GOT3 (cell line): ENCODE measurements at regions not wholly inside any gene's neighbourhood (a gene's known extent, or its start where the extent isn't known, plus 50 kb on each side); places are given as distances from the start of the nearest gene placed in this dataset.
"Not testable (repeated sequence)": the region's sequence is repeated elsewhere in the genome, so short reads cannot be mapped to it uniquely, and the experiment has no call there.

Experiments
- DNase-seq: peaks from one replicate; lab custom pipeline; 2025; ENCODE audit warnings: mixed read lengths; lab: John Stamatoyannopoulos, UW

DNA sequence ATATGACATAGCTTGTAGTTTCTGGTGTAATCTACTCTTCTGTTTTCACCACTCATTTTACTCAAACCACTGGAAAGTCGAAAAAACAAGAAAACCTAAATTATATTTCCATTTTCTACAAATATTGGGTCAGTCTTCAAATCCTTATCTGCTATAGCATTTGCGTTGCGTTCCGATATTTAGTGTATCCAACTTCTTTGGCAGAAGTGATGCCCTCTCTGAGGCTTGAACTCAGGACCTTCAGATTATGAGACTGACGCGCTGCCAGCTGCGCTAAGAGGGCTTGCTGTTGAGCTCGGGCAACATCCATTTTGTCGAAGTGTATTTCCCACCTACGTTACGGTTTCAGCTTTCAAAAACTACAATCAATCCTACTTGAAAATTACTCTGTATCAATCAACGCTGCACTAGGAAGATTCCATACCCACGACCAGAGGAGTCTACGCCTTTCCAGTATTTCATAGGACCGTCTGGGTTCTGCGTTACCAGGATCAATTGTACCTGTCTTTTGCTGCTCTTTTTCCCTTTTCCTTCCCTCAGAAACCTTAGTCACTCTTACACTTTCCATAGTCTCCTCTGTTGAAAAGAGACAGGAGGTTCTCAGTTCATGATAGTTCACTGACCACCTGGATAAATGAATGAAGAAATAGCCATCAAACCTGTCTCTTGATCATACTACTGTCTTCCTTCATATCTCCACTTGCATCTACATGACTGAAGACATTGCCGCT is 140.5 kb upstream of the ZNF322 start:
- not testable (repeated sequence) for DNase-seq

DNA sequence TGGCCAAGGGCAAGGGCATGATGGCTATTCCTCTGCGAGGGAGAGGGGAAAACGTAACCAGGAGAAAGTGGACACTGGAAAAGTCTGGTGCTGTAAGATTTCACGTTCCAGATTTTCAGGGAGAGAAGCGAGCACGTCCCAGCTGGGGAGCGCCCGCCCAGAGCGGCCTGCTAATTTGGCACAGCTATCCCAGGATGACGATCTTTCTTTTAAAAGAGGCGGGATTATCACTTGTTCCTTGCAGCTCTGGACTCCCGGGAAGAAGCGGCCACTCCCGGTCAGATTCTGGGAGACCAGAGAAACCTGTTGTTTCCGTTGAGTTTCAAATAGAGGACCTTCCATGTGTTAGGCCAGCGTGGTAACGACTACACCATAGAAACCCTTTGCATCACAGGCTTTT is 144.2 kb upstream of the ZNF322 start:
- DNase-seq: not testable (repeated sequence)

DNA sequence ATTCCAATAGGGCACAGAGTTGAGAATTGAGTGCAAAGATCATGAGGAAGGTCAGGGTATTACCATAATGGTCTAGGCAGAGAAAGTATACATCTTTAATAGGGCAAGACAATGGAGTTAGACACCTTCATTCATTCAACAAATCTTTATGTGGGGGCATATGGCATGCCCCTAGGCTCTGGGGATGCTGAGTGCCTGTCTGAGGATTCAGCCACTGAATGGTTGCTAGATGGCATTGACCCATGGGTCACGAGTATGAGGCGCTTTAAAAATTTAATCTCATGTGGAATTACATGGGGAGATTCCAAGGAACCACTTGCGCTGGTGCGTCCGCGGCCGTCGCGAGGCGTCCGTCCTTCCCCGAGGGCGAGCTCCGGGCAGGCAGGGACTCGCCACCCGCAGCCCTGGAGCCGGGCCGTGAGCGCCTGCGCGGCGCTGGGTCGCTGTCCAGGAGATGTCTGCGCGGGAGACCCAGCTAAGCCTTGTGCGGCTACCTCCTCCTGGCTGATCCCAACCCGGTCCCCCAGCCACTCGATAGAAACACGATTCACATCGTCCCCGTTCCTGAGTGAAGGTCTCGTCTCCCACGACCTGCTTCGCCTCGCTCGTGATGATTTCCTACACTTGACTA is 152.1 kb upstream of the ZNF322 start:
- DNase-seq: not testable (repeated sequence)

DNA sequence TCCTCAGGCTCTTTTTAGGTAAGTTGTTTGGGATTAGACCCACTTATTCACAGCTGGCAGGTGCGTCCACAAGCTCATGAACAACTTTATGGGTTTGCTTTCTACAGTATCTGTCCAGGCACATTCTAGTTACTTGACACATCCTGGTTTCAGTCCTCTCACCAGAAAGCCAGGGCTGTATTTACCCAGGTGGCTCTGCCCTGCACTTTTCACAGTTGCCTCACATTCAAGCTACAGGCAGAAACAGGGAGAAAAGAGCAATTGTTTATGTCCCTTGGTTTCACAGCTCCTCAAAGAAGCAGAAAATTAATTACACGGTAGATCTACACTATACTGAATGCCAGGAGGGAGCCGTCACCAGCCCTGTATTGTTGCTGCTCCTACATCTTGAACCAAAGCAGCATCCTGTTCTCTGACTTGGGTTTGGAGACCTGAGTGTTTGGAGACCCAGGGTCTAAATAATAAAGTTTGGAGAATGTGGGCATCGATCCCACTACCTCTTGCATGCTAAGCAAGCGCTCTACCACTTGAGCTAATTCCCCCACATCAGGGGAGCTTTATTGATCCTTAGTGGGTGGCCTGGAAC is 159.2 kb upstream of the ZNF322 start:
- not testable (repeated sequence) for DNase-seq

DNA sequence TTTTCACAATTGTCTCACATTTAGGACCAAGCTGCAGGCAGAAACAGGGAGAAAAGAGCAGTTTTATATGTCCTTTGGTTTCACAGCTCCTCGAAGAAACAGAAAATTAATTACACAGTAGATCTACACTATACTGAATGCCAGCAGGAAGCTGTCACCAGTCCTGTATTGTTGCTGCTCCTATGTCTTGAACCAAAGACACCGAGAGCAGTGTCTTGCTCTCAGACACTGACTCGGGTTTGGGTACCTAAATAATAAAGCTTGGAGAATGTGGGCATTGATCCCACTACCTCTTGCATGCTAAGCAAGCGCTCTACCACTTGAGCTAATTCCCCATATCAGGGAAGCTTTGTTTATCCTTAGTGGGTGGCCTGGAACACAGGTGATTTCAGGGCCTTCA is 168.4 kb upstream of the ZNF322 start:
- DNase-seq: not testable (repeated sequence)

DNA sequence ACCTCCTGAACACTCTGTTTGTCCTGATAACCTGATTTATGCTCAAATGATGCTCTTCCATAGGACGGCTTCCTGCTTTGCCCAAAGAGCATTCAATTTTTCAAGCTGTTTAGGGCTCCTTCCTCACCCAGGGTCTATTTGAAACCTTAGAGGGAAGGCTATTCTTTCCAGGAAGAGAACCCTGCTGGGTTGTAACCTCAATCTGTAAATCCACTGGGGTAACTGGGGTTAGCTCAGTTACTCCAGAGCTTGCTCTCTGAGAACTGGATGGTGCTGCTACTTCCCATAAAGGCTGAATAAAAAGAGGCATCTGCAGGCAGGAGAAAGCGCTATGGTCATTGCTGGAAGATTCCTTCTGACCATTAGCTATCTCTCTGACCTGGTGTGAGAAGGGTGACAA is 169.9 kb upstream of the ZNF322 start:
- not testable (repeated sequence) for DNase-seq

DNA sequence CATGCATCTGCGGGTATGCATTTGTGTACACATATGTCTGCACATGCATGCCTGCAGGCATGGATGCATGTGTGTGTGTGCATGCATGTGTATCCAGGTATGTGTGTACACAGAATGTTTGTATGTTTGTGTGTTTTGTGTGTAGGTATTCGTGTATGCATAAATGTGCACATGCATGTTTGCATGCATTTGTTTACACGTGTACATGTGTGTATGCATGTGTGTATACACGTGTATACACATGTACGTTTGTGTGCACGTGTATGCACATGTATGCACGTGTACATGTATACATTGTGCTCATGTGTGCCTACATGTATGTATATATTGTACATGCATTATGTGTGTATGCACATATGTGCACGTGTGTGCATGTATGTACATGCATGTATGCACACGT is 171.4 kb upstream of the ZNF322 start:
- DNase-seq: not testable (repeated sequence)

DNA sequence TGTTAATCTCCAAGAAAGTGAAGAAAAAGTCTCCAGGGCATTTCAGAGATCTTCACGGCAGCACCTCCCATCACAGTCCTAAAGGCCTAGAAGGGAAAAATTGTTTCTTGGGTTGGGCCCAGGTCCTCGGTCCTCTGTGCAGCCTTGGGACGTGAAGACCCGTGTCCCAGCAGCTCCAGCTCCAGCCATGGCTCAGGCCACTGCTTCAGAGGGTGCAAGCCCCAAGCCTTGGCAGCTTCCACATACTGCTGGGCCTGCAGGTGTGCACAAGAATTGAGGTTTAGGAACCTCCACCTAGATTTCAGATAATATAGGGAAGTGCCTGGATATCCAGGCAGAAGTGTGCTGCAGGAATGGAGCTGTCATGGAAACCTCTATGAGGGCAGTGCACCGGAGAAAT is 176.2 kb upstream of the ZNF322 start:
- DNase-seq: not testable (repeated sequence)

DNA sequence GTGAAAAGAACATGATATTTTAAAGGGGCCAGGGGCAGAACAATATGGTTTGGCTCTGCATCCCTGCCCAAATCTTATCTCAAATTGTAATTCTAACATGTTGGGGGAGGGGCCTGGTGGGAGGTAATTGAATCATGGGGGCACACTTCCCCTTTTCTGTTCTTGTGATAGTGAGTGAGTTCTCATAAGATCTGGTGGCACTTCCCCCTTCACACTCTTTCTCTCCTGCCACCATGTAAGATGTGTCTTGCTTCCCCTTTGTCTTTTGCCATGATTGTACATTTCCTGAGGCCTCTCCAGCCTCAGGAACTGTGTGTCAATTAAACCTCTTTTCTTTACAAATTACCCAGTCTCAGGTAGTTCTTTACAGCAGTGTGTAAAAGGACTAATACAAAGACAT is 177.1 kb upstream of the ZNF322 start:
- not testable (repeated sequence) for DNase-seq

DNA sequence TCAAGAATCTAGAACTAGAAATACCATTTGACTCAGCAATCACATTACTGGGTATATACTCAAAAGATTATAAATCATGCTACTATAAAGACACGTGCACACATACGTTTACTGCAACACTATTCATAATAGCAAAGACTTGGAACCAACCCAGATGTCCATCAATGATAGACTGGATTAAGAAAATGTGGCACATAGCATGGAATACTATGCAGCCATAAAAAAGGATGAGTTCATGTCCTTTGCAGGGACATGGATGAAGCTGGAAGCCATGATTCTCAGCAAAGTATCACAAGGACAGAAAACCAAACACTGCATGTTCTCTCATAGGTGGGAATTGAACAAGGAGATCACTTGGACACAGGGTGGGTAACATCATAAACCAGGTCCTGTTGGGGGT is 185.3 kb upstream of the ZNF322 start:
- not testable (repeated sequence) for DNase-seq

DNA sequence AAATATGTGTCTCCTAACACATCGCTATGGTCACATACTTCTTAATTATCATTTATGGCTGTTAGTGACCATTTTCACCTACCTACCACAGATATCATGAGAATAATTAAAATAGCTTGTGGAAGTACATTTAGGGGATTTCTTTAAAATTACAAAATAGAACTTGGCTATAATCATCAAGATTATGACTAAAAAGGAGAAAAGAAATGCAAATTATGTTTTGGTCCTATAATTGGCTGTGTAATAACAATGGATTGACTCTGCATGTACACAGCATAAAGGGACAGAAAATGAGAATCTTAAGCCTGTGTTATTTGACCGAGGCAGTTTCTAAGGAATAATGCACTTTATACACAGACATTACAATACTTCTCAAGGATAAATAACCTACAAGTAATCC is 197.7 kb upstream of the ZNF322 start:
- not testable (repeated sequence) for DNase-seq

DNA sequence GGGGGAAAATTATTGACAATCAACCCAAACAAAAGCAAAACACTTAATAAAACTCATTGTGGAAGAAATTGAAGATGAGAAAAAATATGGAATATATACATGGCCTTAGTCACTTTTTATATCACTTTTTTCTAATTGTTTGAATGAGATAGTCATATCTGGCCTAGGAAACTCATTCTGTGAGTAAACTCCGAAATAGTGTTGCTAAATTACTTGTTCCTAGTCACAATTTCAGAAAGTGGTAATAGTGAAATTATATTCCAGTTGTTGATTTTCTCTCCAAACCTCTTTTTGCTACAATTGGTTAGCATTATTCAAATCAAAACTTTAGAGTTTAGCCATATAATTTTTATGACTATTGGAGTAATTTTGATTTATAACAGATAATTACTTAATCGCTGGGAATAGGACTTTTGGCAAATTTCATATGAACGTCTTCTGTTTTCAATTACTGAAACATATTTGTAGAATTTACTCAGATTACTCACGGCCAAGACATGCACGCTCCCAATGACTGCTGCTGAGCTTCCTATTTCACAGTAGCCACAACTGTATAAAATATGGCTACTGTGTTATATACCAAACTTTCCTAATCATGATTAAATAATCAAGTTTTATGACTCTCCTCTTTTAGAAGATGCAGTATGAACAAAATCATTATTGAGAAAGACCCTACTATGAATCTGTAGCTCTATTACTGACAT is 199.7 kb upstream of the ZNF322 start:
- DNase-seq: not testable (repeated sequence)

DNA sequence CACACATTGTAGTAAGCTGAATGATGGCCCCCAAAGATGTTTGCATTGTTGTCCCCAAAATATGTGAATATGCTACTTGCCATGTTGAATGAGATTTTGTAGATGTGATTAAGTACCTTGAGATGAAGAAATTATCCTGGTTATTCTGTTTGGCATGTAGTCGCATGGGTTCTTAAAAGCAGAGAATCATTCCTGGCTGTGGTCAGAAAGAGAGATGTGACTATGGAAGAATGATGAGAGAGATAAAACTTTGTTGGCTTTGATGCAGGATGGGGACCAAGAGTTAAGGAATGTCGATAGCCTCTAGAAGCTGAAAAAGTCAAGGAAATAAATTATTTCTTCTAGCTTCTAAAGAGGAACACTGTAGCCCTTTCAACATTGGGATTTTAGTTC is 200.2 kb upstream of the ZNF322 start:
- DNase-seq: not testable (repeated sequence)

DNA sequence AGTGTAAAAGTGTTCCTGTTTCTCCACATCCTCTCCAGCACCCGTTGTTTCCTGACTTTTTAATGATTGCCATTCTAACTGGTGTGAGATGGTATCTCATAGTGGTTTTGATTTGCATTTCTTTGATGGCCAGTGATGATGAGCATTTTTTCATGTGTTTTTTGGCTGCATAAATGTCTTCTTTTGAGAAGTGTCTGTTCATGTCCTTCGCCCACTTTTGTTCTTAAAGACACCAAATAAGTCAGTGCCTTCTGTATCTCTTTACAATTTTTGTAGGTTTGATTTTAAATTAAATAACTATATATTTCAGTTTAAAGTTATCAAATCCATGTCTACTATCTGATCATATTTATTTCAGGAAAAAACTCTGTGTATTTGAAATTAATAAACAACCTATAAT is 202.4 kb upstream of the ZNF322 start:
- DNase-seq: not testable (repeated sequence)

DNA sequence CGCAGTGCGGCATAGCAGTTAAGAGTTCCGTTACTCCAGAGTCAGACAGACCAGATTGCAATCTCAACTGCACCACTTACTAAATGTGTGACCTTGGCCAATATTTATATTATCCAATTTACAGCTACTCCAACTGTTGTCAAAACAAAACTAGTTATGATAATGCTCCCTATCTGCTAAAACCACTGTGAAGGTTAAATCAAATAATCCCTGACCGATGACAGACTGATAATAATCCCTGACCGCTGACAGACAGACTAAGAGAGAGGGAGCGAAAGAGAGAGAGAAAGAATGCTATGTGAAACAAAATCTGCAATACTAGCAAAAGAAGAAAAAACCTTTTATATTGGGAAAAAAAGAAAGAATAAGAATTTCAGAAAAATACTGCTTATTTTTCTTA is 204.1 kb upstream of the ZNF322 start:
- DNase-seq: not testable (repeated sequence)

DNA sequence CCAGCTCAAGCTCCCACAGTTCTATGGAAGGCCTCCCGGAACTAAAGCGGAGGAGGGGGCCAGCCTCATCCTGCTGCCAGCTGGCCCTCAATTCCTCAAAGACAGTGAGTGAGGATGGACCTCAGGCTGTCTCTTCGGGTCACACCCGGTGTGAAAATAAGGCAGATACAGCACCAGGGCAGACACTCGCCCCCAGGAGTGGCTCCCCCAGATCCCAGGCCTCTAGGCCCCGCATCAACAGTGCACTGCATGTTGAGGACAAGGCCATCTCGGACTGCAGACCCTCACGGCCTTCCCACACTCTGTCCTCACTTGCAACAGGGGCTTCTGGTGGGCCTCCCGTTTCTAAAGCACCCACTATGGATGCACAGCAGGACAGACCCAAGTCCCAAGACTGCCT is 239.2 kb upstream of the ZNF322 start:
- not testable (repeated sequence) for DNase-seq

DNA sequence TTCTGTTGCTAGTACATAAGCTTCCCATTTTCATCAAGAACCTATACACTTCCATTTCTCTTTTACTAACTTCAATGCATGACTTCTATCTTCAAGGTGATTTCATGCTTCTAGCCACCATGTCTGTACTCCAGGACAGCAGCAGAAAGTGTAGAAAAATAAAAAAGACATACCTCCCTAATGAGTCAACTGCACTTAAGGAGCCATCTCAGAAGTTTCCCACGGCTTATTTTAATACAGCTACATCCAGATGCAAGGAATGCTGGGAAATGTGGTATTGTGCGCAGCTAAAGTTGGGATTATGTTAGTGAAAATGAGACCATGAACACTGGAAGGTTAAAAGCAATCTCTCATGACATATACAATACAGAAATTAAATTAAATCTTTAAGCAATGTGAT is 264.7 kb upstream of the ZNF322 start:
- not testable (repeated sequence) for DNase-seq

DNA sequence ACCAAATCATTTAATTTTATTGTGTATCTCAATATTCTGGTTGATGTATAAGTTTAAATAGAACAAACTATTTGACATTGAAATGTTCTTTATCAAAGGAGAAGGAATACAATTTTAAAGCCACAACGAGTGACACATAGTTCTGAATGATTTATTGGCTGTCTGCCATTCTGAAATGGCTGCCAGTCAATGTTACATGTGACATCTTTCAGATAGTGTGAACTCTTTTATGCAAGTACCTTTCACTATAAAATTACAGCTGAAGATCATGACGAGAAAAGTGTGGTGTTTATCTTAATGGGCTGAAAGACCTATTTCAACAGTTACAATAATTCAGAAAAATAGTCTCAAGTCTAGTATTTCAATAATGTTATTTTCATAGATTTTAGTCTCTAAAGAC is 268.6 kb upstream of the ZNF322 start:
- not testable (repeated sequence) for DNase-seq

DNA sequence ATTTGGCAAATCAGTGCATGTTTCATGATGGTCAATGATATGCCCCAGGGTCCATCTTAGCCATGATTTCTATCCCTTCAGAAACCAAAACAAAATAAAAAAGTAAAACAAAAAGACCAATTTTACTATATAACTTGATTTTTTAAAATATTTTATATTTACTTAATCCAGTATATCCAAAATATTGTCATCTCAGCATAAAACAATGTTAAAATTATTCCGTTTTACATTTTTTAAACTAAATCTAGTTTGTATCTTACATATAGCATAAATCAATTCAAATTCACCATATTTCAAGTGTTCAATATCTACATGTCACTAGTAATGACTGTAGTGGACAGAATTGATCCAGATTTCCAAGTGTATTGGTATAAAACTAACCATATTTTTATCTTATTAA is 277.7 kb upstream of the ZNF322 start:
- not testable (repeated sequence) for DNase-seq

DNA sequence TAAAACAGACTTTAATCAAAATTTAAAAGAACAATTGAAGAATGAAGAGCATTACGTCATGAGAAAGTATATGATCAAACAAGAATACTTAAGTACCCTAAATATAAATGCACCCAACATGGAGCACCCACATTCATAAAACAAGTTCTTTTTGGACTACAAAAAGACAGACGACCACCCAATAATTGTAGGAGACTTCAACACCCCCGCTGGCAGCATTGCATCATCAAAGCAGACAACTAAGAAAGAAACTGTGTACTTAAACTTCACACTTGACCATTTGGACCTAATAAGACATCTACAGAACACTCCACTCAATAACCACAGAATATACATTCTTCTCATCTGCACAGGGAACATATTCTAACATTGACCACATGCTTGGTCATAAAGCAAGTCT is 291.7 kb upstream of the ZNF322 start:
- DNase-seq: not testable (repeated sequence)

DNA sequence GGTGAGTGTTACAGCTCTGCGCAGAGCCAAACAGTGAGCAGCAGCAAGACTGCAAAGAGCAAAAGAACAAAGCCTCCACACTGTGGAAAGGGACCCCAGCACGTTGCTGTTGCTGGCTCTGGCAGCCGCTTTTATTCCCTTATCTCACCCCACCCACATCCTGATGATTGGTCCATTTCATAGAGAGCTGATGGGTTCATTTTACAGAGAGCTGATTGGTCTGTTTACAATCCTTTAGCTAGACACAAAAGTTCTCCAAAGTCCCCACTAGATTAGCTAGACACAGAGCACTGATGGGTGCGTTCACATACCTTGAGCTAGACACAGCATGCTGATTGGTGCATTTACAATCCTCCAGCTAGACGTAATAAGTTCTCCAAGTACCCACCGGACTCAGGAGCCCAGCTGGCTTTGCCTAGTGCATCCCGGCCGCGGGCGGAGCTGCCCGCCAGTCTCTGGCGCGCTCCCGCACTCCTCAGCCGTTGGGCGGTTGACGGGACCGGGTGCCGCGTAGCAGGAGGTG is 291.4 kb upstream of the PRSS16 start:
- not testable (repeated sequence) for DNase-seq

DNA sequence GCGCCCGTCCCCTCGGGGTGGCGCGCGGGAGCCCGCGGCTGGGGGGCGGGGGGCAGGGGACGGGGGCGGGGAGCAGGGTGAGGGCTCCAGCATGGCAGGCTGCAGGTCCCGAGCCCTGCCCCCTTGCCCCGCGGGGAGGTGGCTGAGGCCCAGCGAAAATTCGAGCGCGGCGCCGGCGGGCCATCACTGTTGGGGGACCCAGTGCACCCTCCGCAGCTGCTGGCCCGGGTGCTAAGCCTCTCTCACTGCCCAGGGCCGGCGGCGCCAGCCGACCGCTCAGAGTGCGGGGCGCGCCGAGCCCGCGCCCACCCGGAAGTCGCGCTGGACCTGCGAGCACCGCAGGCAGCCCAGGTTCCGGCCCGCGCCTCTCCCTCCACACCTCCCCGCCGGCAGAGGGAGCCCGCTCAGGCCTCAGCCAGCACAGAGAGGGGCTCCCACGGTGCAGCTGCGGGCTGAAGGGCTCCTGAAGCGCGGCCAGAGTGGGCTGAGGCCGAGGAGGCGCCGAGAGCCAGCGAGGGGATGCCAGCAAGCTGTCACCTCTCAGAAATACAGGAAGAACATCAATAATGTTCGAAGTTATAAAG is 290.8 kb upstream of the PRSS16 start:
- peak; percentile 80 for DNase-seq
